HepG2 (cell line): ENCODE measurements at regions not wholly inside any gene's neighbourhood (a gene's known extent, or its start where the extent isn't known, plus 50 kb on each side); places are given as distances from the start of the nearest gene placed in this dataset.

Source experiments
- ATAC-seq: fragments of 200-7000 bp; cut with Tn5 transposase; 3 replicates; pipeline ENCODE4 v1.9.1; 2020; ENCODE audit warnings: mild to moderate bottlenecking, moderate library complexity
- BruUV-seq: library from RNA; stranded (reverse); fragments of 400-500 nt; replicated peaks from 2 replicates; lab custom pipeline; 2021; lab: Mats Ljungman, UMichigan
- CTCF ChIA-PET: fragments of 300-600 bp; formaldehyde crosslinking; extraction: SDS; loops from one replicate; lab custom pipeline; 2021; ENCODE audit warnings: low total read pairs, inconsistent platforms, low intra/inter-chr PET ratio; lab: Yijun Ruan, JAX
- POLR2A ChIA-PET: fragments of 350-600 bp; sonication (Branson Sonifier 250); formaldehyde crosslinking; loops from one replicate; lab custom pipeline; 2020; ENCODE audit warnings: antibody characterized with exemption, inconsistent platforms; lab: Yijun Ruan, JAX
- DNase-seq: peaks from one replicate; pipeline ENCODE4 v3.0.0-alpha.2; 2015; ENCODE audit warnings: low spot score
- FAIRE-seq: peaks from 3 replicates; lab custom pipeline; 2011; peaks lifted over from hg19 to GRCh38; lab: Jason Lieb, UNC
- H2AFZ ChIP-seq: one replicate; pipeline ENCODE4 v1.6.1; 2011; ENCODE audit warnings: low read length, inconsistent platforms
- H3K27ac ChIP-seq: fragments of 300-600 bp; 3 replicates; pipeline ENCODE4 v1.8.0; 2011; ENCODE audit warnings: mixed run types, mild to moderate bottlenecking, mixed read lengths, low read length, inconsistent platforms; ENCODE audit not compliant: insufficient read depth; ENCODE audit errors: extremely low read length
- H3K27me3 ChIP-seq, 2 experiments: fragments of 200-600 bp in 1 of 2; 2 replicates in 1 of 2; 3 replicates in 1 of 2; pipeline versions ENCODE4 v1.6.0 to v1.8.0; 2011; ENCODE audit warnings: low read length in 2 of 2, mild to moderate bottlenecking in 2 of 2, moderate library complexity in 2 of 2, inconsistent platforms in 1 of 2; ENCODE audit not compliant: insufficient read depth in 2 of 2, control insufficient read depth in 1 of 2
- H3K36me3 ChIP-seq, 2 experiments: fragments of 200-600 bp in 1 of 2; replicated peaks in 1 of 2; 2 replicates in 1 of 2; 3 replicates in 1 of 2; pipeline versions ENCODE4 v1.5.1 to v1.8.0; 2011; ENCODE audit warnings: low read length in 2 of 2, inconsistent platforms in 1 of 2; ENCODE audit not compliant: insufficient read depth in 2 of 2, control insufficient read depth in 1 of 2
- H3K4me1 ChIP-seq: 2 replicates; pipeline ENCODE4 v1.5.1; 2012; ENCODE audit warnings: low read length, inconsistent platforms; ENCODE audit not compliant: insufficient read depth
- H3K4me2 ChIP-seq: 2 replicates; pipeline ENCODE4 v1.6.0; 2011; ENCODE audit warnings: low read depth, low read length, inconsistent platforms
- H3K4me3 ChIP-seq, 3 experiments: fragments of 200-600 bp in 1 of 3; sonication (generic), shearing (Covaris generic) in 1 of 3; replicated peaks in 1 of 3; 2 replicates each; pipeline ENCODE4 v1.5.1; 2011 to 2016; ENCODE audit warnings: low read length in 3 of 3, inconsistent platforms in 2 of 3, low read depth in 2 of 3, mild to moderate bottlenecking in 2 of 3, control low read depth in 1 of 3, mixed read lengths in 1 of 3; ENCODE audit not compliant: insufficient read depth in 1 of 3
- H3K79me2 ChIP-seq: one replicate; pipeline ENCODE4 v1.6.1; 2011; ENCODE audit warnings: low read length, inconsistent platforms; ENCODE audit not compliant: insufficient read depth
- H3K9ac ChIP-seq: 2 replicates; pipeline ENCODE4 v1.6.0; 2011; ENCODE audit warnings: mild to moderate bottlenecking, low read depth, low read length, inconsistent platforms; ENCODE audit not compliant: insufficient read depth
- H3K9me3 ChIP-seq: 2 replicates; pipeline ENCODE4 v1.5.1; 2012; ENCODE audit warnings: mild to moderate bottlenecking, low read length
- H4K20me1 ChIP-seq: 2 replicates; pipeline ENCODE4 v1.6.0; 2011; ENCODE audit warnings: inconsistent platforms, mild to moderate bottlenecking, low read length, moderate library complexity; ENCODE audit not compliant: insufficient read depth
- DR1 ChIP-seq: sonication (generic); formaldehyde crosslinking; IDR thresholded peaks from 2 replicates; pipeline ENCODE4 v1.8.0; 2021; ENCODE audit warnings: mild to moderate bottlenecking, missing genetic modification reagents, inconsistent platforms
- NR2C2 ChIP-seq: sonication (generic); formaldehyde crosslinking; IDR thresholded peaks from 2 replicates; pipeline ENCODE4 v1.4.0; 2020; ENCODE audit warnings: missing genetic modification reagents, mild to moderate bottlenecking, moderate library complexity, borderline replicate concordance
- POLR2AphosphoS5 ChIP-seq: IDR thresholded peaks from 2 replicates; pipeline ENCODE4 v1.6.1; 2012; ENCODE audit warnings: low read depth, low read length
- SIN3B ChIP-seq: fragments of 150-350 bp; IDR thresholded peaks from 2 replicates; pipeline ENCODE4 v1.6.1; 2014; ENCODE audit warnings: low read length
- SMAD9 ChIP-seq: sonication (generic); formaldehyde crosslinking; IDR thresholded peaks from 2 replicates; pipeline ENCODE4 v1.5.1; 2020; ENCODE audit warnings: mild to moderate bottlenecking, missing genetic modification reagents
- SNAI1 ChIP-seq: sonication (generic); formaldehyde crosslinking; IDR thresholded peaks from 2 replicates; pipeline ENCODE4 v1.5.0; 2020; ENCODE audit warnings: mild to moderate bottlenecking, missing genetic modification reagents, borderline replicate concordance
- ZBTB38 ChIP-seq: sonication (generic); formaldehyde crosslinking; IDR thresholded peaks from 2 replicates; pipeline ENCODE4 v1.5.1; 2020; ENCODE audit warnings: mild to moderate bottlenecking, missing genetic modification reagents
- ZFP36 ChIP-seq: fragments of 150-350 bp; IDR thresholded peaks from 2 replicates; pipeline ENCODE4 v1.6.1; 2018; ENCODE audit warnings: borderline replicate concordance, low read length, low read depth; ENCODE audit not compliant: partially characterized antibody
- ZFX ChIP-seq: sonication (generic); formaldehyde crosslinking; IDR thresholded peaks from 2 replicates; pipeline ENCODE4 v1.4.0; 2020; ENCODE audit warnings: mild to moderate bottlenecking, low read depth, missing genetic modification reagents, moderate library complexity
- ZNF24 ChIP-seq: fragments of 450-650 bp; IDR thresholded peaks from 2 replicates; pipeline ENCODE4 v1.6.1; 2017; ENCODE audit warnings: antibody characterized with exemption, mild to moderate bottlenecking
- ZNF530 ChIP-seq: sonication (generic); formaldehyde crosslinking; IDR thresholded peaks from 2 replicates; pipeline ENCODE4 v1.5.0; 2020; ENCODE audit warnings: low read depth, mild to moderate bottlenecking, missing genetic modification reagents
- ZNF607 ChIP-seq: sonication (generic); formaldehyde crosslinking; IDR thresholded peaks from 2 replicates; pipeline ENCODE4 v1.5.1; 2020; ENCODE audit warnings: missing genetic modification reagents, mild to moderate bottlenecking, borderline replicate concordance
- WGBS: methylation state at CpG from one replicate; pipeline ENCODE4 v1.1.6; 2017; ENCODE audit warnings: low lambda C conversion rate; 5-methylcytosine and 5-hydroxymethylcytosine counted together
- in situ Hi-C: cut with HindIII; loops from 2 replicates; pipeline ENCODE4 v1.10.0; 2017; ENCODE audit warnings: low pct_unique_long_range_greater_than_20kb; ENCODE audit not compliant: extremely low pct_ligation_motif_present
- intact Hi-C: fragments of 100-400 bp; cut with micrococcal nuclease; formaldehyde crosslinking; loops from one replicate; pipeline ENCODE4 v1.10.0; 2022; ENCODE audit not compliant: unreplicated experiment
- TF ChIP-seq, protein P1 (sequence below), 2 experiments: sonication (generic) in 1 of 2; formaldehyde crosslinking in 1 of 2; IDR thresholded peaks; 2 replicates each; pipeline versions ENCODE4 v1.6.1 to v1.9.0; 2014 to 2022; ENCODE audit warnings: antibody characterized with exemption in 1 of 2, borderline replicate concordance in 1 of 2, inconsistent platforms in 1 of 2, low read depth in 1 of 2, missing genetic modification reagents in 1 of 2
- TF ChIP-seq, protein P2 (sequence below): fragments of 450-650 bp; IDR thresholded peaks from 2 replicates; pipeline ENCODE4 v1.6.1; 2017
- TF ChIP-seq, protein P3 (sequence below): sonication (generic); formaldehyde crosslinking; IDR thresholded peaks from 2 replicates; pipeline ENCODE4 v1.8.1; 2023; ENCODE audit warnings: mild to moderate bottlenecking, moderate library complexity, missing genetic modification reagents
- TF ChIP-seq, protein P4 (sequence below): sonication (generic); formaldehyde crosslinking; IDR thresholded peaks from 2 replicates; pipeline ENCODE4 v1.9.0; 2021; ENCODE audit warnings: missing genetic modification reagents, mild to moderate bottlenecking, borderline replicate concordance

DNA sequence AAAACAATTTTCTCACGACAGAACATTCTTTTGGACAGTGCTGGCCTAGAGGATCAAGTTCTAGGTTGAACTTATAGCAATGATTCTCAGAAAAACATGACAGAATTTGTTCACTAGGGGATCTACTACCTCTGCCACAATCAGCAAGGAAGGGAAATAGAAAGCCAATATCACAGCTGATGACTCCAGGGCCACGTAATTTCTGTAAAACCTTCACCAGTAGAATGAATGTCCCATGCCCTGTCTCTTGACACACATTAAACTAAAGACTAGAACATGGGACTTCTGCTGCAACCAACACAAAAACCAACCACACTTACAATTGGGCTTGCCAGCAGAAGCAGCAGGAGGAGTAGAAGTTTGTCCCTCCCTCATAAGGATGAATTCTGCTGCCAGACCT lies 86.0 kb upstream of the NPFFR2 start:
- Histone ChIP-seq H3K27ac (no peak overlapping the region), H3K79me2 (no peaks in the 10 kb centered on the region), H3K4me3 (no peak overlapping the region), H3K9ac (no peak overlapping the region), H2AFZ (no peak overlapping the region), H3K36me3 (no peaks in the 10 kb centered on the region), H3K27me3 (no peaks in the 10 kb centered on the region), H3K4me2 (no peak overlapping the region), H3K9me3 (peaks cover 35% of the 10 kb centered on the region; the same call in 1 of the 2 replicates), H3K4me1 (no peaks in the 10 kb centered on the region), H4K20me1 (no peaks in the 10 kb centered on the region)
- no peak for FAIRE-seq
- ATAC-seq = no peak
- CTCF ChIA-PET = no interaction called here
- in situ Hi-C loops (no loop called here), intact Hi-C loops (no loop called here)
- POLR2A ChIA-PET = no interaction called here
- DNase-seq = no peak
- BruUV-seq = no TSS peak
- 0% methylated on average over 2 of the region's 2 CpGs for WGBS
- no peak for TF ChIP-seq SMAD9 (CRISPR knock-in tag)
- no peak for TF ChIP-seq SNAI1 (CRISPR knock-in tag)
- TF ChIP-seq, protein P1, sequence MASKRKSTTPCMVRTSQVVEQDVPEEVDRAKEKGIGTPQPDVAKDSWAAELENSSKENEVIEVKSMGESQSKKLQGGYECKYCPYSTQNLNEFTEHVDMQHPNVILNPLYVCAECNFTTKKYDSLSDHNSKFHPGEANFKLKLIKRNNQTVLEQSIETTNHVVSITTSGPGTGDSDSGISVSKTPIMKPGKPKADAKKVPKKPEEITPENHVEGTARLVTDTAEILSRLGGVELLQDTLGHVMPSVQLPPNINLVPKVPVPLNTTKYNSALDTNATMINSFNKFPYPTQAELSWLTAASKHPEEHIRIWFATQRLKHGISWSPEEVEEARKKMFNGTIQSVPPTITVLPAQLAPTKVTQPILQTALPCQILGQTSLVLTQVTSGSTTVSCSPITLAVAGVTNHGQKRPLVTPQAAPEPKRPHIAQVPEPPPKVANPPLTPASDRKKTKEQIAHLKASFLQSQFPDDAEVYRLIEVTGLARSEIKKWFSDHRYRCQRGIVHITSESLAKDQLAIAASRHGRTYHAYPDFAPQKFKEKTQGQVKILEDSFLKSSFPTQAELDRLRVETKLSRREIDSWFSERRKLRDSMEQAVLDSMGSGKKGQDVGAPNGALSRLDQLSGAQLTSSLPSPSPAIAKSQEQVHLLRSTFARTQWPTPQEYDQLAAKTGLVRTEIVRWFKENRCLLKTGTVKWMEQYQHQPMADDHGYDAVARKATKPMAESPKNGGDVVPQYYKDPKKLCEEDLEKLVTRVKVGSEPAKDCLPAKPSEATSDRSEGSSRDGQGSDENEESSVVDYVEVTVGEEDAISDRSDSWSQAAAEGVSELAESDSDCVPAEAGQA (IDR thresholded peaks at IDR 0.05; ENCODE audit: low read depth) = no peak
- TF ChIP-seq, protein P1 (CRISPR knock-in tag; IDR thresholded peaks at IDR 0.05; ENCODE audit: borderline replicate concordance) = no peak
- no peak for TF ChIP-seq DR1 (CRISPR knock-in tag)
- no peak for TF ChIP-seq ZBTB38
- TF ChIP-seq, protein P2, sequence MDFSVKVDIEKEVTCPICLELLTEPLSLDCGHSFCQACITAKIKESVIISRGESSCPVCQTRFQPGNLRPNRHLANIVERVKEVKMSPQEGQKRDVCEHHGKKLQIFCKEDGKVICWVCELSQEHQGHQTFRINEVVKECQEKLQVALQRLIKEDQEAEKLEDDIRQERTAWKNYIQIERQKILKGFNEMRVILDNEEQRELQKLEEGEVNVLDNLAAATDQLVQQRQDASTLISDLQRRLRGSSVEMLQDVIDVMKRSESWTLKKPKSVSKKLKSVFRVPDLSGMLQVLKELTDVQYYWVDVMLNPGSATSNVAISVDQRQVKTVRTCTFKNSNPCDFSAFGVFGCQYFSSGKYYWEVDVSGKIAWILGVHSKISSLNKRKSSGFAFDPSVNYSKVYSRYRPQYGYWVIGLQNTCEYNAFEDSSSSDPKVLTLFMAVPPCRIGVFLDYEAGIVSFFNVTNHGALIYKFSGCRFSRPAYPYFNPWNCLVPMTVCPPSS = no peak
- no peak for TF ChIP-seq ZNF607
- no peak for TF ChIP-seq NR2C2
- TF ChIP-seq, protein P3, sequence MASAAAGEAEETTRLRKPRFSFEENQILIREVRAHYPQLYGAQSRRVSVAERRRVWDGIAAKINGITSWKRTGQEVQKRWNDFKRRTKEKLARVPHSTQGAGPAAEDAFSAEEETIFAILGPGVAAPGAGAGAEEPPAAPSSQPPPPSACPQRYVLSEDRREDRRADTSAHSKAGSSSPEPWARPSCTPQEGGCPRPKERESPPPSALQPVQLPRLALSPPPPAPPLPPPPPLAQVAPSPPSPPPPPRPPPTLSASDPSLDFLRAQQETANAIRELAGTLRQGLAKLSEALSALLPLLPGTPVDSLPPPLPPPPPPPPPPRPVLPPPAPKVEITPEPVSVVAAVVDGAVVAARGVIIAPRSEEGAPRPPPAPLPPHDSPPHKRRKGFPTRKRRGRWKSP = no peak
- no peak for TF ChIP-seq ZFP36
- TF ChIP-seq ZNF530 (CRISPR knock-in tag) = no peak
- TF ChIP-seq ZFX (CRISPR knock-in tag) = no peak
- no peak for TF ChIP-seq POLR2AphosphoS5
- no peak for TF ChIP-seq SIN3B
- TF ChIP-seq, protein P4, sequence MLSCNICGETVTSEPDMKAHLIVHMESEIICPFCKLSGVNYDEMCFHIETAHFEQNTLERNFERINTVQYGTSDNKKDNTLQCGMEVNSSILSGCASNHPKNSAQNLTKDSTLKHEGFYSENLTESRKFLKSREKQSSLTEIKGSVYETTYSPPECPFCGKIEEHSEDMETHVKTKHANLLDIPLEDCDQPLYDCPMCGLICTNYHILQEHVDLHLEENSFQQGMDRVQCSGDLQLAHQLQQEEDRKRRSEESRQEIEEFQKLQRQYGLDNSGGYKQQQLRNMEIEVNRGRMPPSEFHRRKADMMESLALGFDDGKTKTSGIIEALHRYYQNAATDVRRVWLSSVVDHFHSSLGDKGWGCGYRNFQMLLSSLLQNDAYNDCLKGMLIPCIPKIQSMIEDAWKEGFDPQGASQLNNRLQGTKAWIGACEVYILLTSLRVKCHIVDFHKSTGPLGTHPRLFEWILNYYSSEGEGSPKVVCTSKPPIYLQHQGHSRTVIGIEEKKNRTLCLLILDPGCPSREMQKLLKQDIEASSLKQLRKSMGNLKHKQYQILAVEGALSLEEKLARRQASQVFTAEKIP = no peak
- no peak for TF ChIP-seq ZNF24
